ENCODE measurements at regions not wholly inside any gene's neighbourhood (a gene's known extent, or its start where the extent isn't known, plus 50 kb on each side); places are given as distances from the start of the nearest gene placed in this dataset.

- DNase-seq = no peak
Observed at GRCh38 chr5:167012123-167013034, 1279.1 kb upstream of the WWC1 start.

- DNase-seq = no peak
Observed at GRCh38 chr5:167014401-167015056, 1276.9 kb upstream of the WWC1 start.

DNA sequence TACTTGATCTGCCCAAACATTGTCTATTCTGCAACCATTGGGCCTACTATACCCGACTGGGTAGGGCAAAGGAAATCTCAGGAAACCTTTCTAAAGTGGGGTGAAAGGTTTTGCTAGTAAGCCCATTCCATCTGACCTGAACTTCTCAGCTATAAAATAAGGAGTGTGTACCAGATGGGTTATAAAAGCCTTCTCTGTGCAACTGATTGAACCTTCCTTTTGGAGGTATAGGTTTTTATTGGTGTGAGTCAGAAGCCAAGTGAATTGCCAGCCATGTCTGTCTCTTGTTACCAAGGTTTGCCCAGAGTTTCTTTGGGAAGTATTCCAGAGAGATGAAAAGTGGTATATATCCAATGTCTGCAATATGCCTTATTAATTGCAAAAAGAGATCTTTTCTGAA is 1271.0 kb upstream of the WWC1 start:
- no peak for DNase-seq

- DNase-seq = peak in 2 of 3 donors; percentile 16 to 35
Observed at GRCh38 chr5:167029488-167029887, 1262.0 kb upstream of the WWC1 start.

GRCh38 chr5:167030500-167031120 is 1260.8 kb upstream of the WWC1 start:
- DNase-seq = no peak

GRCh38 chr5:167036585-167036984 is 1254.9 kb upstream of the WWC1 start:
- no peak for DNase-seq

DNA sequence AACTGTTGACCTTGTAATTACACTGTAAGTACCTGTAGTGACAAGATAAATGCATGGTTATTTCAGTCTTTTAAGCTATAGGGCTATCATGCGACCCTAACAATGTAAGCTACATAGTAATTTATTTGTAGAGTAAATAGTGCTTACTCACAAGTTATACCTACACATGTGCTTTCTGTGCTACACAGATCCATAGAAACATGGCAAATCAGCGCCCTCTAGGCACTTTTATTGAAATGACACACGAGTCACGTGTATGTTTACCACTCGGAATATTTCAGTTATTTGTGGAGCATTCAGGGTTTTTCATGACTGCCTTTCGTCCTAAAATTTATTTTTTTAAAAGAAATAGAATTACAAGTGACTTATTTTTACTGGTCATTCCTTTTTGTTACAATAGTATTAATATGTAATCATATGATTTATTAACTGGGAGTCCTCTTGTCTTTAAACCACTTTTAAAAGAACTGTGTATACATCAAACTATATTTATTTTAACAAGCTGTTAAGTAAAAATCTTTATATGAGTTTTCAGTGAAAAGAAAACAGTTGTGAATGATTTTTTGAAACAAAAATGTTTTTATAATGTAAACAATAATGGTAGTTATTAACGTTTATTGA is 1242.3 kb upstream of the WWC1 start:
- DNase-seq = peak; percentile 26 to 60 (median 38)

DNA sequence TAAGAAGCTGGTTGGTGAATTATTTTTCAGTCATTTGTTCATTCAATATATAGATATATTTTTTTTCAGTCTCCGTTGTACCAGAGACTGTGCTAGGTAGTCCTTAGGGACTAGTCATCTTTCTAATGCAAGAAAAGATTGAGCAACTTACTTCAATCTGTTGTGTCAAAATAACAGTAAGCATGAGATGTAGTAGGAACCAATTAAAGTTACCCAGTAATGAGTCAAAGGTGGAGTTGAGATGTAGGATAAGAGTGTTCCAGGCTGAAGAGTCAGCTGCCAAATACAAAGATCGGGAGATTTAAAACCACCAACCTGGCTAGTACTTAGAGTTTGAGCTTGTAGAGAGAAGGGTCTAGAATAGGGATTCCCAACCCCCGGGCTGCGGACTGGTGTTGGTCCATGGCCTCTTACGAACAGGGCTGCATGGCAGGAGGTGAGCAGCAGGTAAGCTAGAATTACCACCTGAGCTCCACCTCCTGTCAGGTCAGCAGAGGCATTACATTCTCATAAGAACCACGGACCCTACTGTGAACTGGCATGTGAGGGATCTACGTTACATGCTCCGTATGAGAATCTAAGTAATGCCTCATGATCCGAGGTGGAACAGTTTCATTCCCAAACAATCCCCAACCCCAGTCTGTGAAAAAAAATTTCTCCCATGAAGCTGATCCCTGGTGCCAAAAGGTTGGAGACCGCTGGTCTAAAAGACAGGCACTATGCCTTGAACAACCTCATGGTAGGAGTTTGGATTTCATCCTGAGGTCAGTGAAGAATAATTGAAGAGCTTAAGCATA is 1241.5 kb upstream of the WWC1 start:
- no peak for DNase-seq

GRCh38 chr5:167050568-167051401 is 1240.7 kb upstream of the WWC1 start:
- peak in 1 of 3 donors; percentile 22 for DNase-seq

GRCh38 chr5:167051402-167051768 is 1240.1 kb upstream of the WWC1 start:
- DNase-seq = peak; percentile 20 to 58 (median 27)

DNA sequence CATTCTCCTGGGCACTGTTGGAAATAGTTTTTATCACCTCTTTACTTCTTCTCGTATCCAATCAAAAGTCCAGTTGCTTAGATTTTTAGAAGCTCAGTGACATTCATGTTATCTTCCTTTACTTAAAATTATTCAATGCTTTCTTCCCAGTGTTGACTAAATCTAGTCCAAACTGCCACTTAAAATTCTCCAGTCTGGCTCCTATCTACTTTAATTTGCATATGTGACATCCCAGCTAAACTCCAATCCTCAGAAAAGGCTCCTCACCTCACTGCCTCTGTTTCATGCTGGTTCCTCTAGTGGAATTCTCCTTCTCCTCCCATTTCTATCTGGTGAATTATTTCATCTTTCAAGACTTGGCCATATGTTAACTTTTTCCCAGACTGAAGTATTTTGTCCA is 1238.7 kb upstream of the WWC1 start:
- no peak for DNase-seq

DNA sequence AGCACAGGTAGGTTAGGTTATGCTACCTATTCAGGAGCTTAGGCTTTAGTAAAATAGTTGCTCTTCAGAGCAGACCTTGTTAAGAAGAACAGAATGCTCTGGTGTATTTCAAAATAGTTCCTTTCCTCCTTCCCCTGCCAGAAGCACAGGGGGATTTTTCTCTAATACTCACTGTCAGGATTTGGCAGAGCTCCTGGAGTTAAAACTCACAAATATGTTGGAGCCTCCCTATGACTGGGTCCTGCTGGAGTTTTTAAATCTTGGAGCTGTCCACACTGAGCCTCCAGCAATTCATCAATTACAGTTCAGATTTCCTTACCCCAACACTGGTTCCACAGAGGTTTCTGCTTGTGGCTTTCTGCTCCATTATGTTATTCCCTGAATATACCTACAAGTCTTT is 1233.8 kb upstream of the WWC1 start:
- peak; percentile 54 to 79 (median 70) for DNase-seq

DNA sequence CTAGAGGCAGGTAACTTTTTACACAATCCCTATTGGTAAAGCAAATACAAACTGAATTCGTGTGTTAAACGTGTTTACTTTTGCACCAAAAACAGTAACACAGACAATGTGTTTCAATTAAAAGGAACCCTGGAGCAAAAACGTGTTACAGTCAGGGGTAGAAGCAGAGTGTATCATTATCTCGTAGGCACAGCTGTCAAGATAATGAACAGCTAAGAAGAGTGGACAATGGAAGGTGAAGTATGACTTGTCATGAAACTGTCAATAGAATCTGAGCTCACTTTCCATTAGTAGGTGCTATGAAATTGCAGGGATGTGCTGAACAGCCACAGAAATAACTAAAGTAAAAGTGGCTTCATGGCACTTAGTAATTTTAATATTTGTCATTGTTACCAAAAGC is 1229.8 kb upstream of the WWC1 start:
- no peak for DNase-seq

GRCh38 chr5:167063116-167063515 is 1228.3 kb upstream of the WWC1 start:
- DNase-seq = no peak

- DNase-seq = no peak
Observed at GRCh38 chr5:167063788-167064187, 1227.7 kb upstream of the WWC1 start.

DNA sequence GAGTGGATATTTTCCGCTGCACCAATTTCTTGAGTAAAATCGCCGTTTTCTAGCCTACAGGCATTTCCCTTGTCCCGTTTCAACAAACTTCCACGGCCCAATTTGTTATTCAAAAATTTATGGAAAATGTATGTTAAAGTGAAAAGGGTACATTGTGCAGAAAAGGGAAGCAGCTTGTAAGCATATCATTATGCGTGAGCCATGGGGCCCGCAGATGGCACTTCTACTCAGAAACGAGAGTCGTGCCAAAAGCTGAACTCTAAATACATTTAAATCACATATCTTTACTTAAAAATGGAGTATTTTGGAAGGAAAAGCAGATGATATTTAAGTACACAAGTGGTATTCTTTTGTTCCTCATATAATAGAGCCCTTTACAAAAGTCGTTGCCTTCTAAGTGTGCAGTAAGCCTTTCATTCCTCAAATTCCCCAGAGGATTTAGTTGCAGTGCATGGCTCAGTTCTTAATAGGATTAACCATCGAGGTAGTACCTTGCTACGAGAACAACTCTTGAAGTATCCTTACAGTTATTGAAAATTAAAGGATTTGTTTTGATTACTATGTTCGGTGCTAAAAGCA is 1227.2 kb upstream of the WWC1 start:
- DNase-seq = no peak

GRCh38 chr5:167065794-167066193 is 1225.7 kb upstream of the WWC1 start:
- no peak for DNase-seq

DNA sequence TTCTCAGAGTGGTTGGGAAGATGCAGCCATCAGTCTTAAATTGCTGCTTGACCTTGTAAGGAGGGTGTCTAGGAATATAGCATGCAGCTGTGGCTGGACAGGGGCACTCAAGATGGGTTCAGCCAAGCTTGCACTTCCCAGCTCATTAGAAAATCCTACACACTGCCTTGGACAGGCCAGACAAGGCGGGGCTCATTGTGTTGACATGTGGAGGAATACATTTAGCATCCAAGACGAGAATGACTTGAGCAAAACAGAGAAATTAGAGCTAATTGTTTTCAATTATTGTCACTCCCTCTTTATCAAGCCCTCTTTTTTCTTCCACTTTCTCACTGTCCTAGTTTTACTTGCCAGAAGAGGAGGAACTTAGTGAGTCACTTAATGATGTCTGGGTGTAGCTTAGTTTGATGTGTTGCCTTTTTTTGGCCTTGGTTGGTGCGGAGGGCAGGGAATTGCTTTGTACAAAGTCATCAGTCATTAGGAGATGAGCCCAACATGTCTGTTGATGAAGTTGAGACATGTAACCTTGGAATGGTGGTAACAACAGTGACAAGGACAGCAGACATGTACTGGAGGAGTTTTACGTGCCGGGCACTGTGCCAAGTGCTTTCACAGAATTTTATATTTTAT is 1219.3 kb upstream of the WWC1 start:
- DNase-seq = peak in 2 of 3 donors; percentile 11 to 27

DNA sequence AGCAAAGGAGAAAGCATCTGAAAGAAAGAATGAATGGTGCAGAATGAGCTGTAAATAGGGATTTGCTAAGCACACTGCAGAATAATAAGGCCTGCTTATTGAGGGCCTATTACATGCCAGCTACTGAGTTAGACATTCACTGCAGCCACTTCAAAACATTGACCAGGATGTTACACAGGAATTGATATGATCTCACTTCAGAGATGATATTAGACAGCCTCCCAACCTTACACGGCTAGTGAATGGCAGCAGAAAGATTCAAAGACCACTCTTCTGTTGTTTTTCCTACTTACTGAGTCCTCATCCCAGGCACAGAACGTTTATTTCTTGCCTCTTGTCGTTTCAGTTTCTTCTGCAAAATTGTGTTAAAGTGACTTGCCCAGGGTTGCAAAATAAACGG is 1209.9 kb upstream of the WWC1 start:
- no peak for DNase-seq

GRCh38 chr5:167096816-167097215 is 1194.6 kb upstream of the WWC1 start:
- DNase-seq = no peak

Data from muscle of back (tissue), 3 donors.